B cell (primary cell): ENCODE measurements at regions not wholly inside any gene's neighbourhood (a gene's known extent, or its start where the extent isn't known, plus 50 kb on each side); places are given as distances from the start of the nearest gene placed in this dataset.

ENCODE experiments used
- ATAC-seq: fragments of 200-7000 bp; cut with Tn5 transposase; one replicate; pipeline ENCODE4 v1.10.0; 2021; ENCODE audit warnings: low read depth, mild to moderate bottlenecking, moderate number of reproducible peaks, moderate library complexity
- CTCF ChIA-PET: fragments of 350-600 bp; sonication (Branson Sonifier 250); formaldehyde crosslinking; loops from one replicate; lab custom pipeline; 2021; ENCODE audit warnings: antibody characterized with exemption, inconsistent platforms; lab: Charles Lee
- POLR2A ChIA-PET: fragments of 350-600 bp; sonication (Branson Sonifier 250); formaldehyde crosslinking; loops from one replicate; lab custom pipeline; 2021; ENCODE audit warnings: antibody characterized with exemption; lab: Charles Lee
- DNase-seq: peaks from one replicate; pipeline ENCODE4 v3.0.0; 2013
- H2AFZ ChIP-seq: 2 replicates; pipeline ENCODE4 v1.6.1; 2012; ENCODE audit warnings: mild to moderate bottlenecking, low read depth, low read length; ENCODE audit not compliant: insufficient read depth, poor library complexity, severe bottlenecking
- H3K27ac ChIP-seq, 2 donors: 1 replicate in 1 of 2; 2 replicates in 1 of 2; pipeline ENCODE4 v1.5.1; 2012 to 2013; ENCODE audit warnings: low read length in 2 of 2, mild to moderate bottlenecking in 2 of 2, moderate library complexity in 1 of 2
- H3K27me3 ChIP-seq, 4 experiments: fragments of 200-600 bp in 1 of 4; sonication (generic) in 1 of 4; replicated peaks in 1 of 4; 1 replicate in 2 of 4; 2 replicates in 2 of 4; pipeline versions ENCODE4 v1.6.1 to v1.7.0; 2013 to 2016; ENCODE audit warnings: low read length in 3 of 4, mild to moderate bottlenecking in 2 of 4, mixed read lengths in 1 of 4, moderate library complexity in 1 of 4; ENCODE audit not compliant: insufficient read depth in 4 of 4, control insufficient read depth in 3 of 4; ENCODE audit errors: control extremely low read depth in 1 of 4
- H3K36me3 ChIP-seq, 2 experiments: replicated peaks in 1 of 2; 1 replicate in 1 of 2; 2 replicates in 1 of 2; pipeline versions ENCODE4 v1.6.1 to v1.7.1; 2013; ENCODE audit warnings: low read length in 1 of 2; ENCODE audit not compliant: insufficient read depth in 2 of 2, control insufficient read depth in 1 of 2; ENCODE audit errors: control extremely low read depth in 1 of 2, extremely low read depth in 1 of 2
- H3K4me1 ChIP-seq, 2 donors: fragments of 200-600 bp in 1 of 2; sonication (generic) in 1 of 2; 1 replicate in 1 of 2; 2 replicates in 1 of 2; pipeline versions ENCODE4 v1.5.1 to v1.6.1; 2013 to 2017; ENCODE audit warnings: low read length in 2 of 2; ENCODE audit not compliant: control insufficient read depth in 2 of 2, insufficient read depth in 2 of 2
- H3K4me2 ChIP-seq: replicated peaks from 2 replicates; pipeline ENCODE3; 2012; ENCODE audit warnings: mild to moderate bottlenecking, low read depth, low read length; ENCODE audit not compliant: poor library complexity, severe bottlenecking
- H3K4me3 ChIP-seq, 5 experiments: fragments of 200-600 bp in 1 of 5; sonication (generic) in 1 of 5; 1 replicate in 3 of 5; 2 replicates in 2 of 5; pipeline versions ENCODE4 v1.5.1 to v1.7.0; 2011 to 2016; ENCODE audit warnings: low read length in 4 of 5, mild to moderate bottlenecking in 4 of 5, low read depth in 2 of 5, control low read depth in 1 of 5, moderate library complexity in 1 of 5; ENCODE audit not compliant: insufficient read depth in 1 of 5; ENCODE audit errors: control extremely low read depth in 1 of 5, extremely low read depth in 1 of 5
- H3K79me2 ChIP-seq: fragments of 200-600 bp; sonication (generic); one replicate; pipeline ENCODE4 v1.6.0; 2016; ENCODE audit warnings: low read length; ENCODE audit not compliant: control insufficient read depth, insufficient read depth
- H3K9ac ChIP-seq: fragments of 200-600 bp; sonication (generic); 2 replicates; pipeline ENCODE4 v1.6.1; 2017; ENCODE audit warnings: mild to moderate bottlenecking, low read length, moderate library complexity
- H3K9me3 ChIP-seq, 3 donors: one replicate each; pipeline versions ENCODE4 v1.6.1 to v1.7.1; 2013; ENCODE audit warnings: low read length in 2 of 3; ENCODE audit not compliant: control insufficient read depth in 2 of 3, insufficient read depth in 1 of 3; ENCODE audit errors: control extremely low read depth in 1 of 3
- H4K20me1 ChIP-seq: 2 replicates; pipeline ENCODE4 v1.6.0; 2012; ENCODE audit warnings: mild to moderate bottlenecking, low read length; ENCODE audit not compliant: insufficient read depth, control insufficient read depth, poor library complexity, severe bottlenecking
- H3K27ac Mint-ChIP-seq: one replicate; pipeline ENCODE4 v1.8.0; 2021; ENCODE audit warnings: mixed read lengths
- H3K27me3 Mint-ChIP-seq: one replicate; pipeline ENCODE4 v1.8.0; 2021; ENCODE audit warnings: mixed read lengths
- H3K4me1 Mint-ChIP-seq: one replicate; pipeline ENCODE4 v1.8.0; 2021; ENCODE audit warnings: mixed read lengths
- H3K4me3 Mint-ChIP-seq: one replicate; pipeline ENCODE4 v1.8.0; 2021; ENCODE audit warnings: mixed read lengths
- H3K9me3 Mint-ChIP-seq: one replicate; pipeline ENCODE4 v1.8.0; 2022; ENCODE audit warnings: mixed read lengths; ENCODE audit not compliant: insufficient read depth
- CTCF ChIP-seq: fragments of 200-600 bp; IDR thresholded peaks from one replicate; pipeline ENCODE4 v1.8.0; 2022; ENCODE audit warnings: antibody characterized with exemption, mild to moderate bottlenecking
- EZH2 ChIP-seq: IDR thresholded peaks from 2 replicates; pipeline ENCODE4 v1.6.1; 2012; ENCODE audit warnings: borderline replicate concordance, low read depth, mild to moderate bottlenecking, moderate library complexity, low read length; ENCODE audit not compliant: insufficient read depth, poor library complexity, severe bottlenecking
- WGBS: methylation state at CpG from one replicate; pipeline ENCODE4 v1.1.5; 2013; ENCODE audit warnings: missing lambda C conversion rate; ENCODE audit not compliant: insufficient coverage; 5-methylcytosine and 5-hydroxymethylcytosine counted together
- intact Hi-C: fragments of 100-400 bp; cut with micrococcal nuclease; formaldehyde crosslinking; loops from one replicate; pipeline ENCODE4 v1.10.0; 2022

- ATAC-seq (no peak), DNase-seq (no peak)
- 100% methylated on average over 5 of the region's 5 CpGs for WGBS
Observed at GRCh38 chr18:50473881-50474280, 86.0 kb upstream of the MAPK4 start.

GRCh38 chr18:50475538-50476193 lies 84.2 kb upstream of the MAPK4 start:
- intact Hi-C loops: no loop called here
- H3K9me3 ChIP-seq: peaks cover 0 to 4% (median 0%) of the 10 kb centered on the region in 3 donors
- WGBS: 87% methylated on average over 3 of the region's 4 CpGs
- no peak for ATAC-seq
- H3K79me2 ChIP-seq: no peaks in the 10 kb centered on the region
- H3K36me3 ChIP-seq: no peaks in the 10 kb centered on the region
- no peak for DNase-seq
- Mint-ChIP-seq H3K27ac (no peak overlapping the region), H3K4me3 (no peak overlapping the region), H3K27me3 (peaks cover 41% of the 10 kb centered on the region), H3K4me1 (no peaks in the 10 kb centered on the region), H3K9me3 (no peaks in the 10 kb centered on the region)
- H4K20me1 ChIP-seq: no peaks in the 10 kb centered on the region
- no peak overlapping the region for H3K27ac ChIP-seq
- CTCF ChIA-PET: no interaction called here
- no peak overlapping the region for H3K4me3 ChIP-seq
- POLR2A ChIA-PET: no interaction called here
- no peaks in the 10 kb centered on the region for H3K4me1 ChIP-seq
- H3K9ac ChIP-seq: no peak overlapping the region
- H2AFZ ChIP-seq: no peak overlapping the region
- H3K4me2 ChIP-seq: no peak overlapping the region
- TF ChIP-seq CTCF: no peak
- TF ChIP-seq EZH2: no peak
- H3K27me3 ChIP-seq: no peaks in the 10 kb centered on the region

More at GRCh38 chr18:50473881-50474280, 86.0 kb upstream of the MAPK4 start:
- Mint-ChIP-seq H3K27ac (no peak overlapping the region), H3K9me3 (no peaks in the 10 kb centered on the region), H3K4me1 (no peaks in the 10 kb centered on the region), H3K4me3 (no peak overlapping the region), H3K27me3 (peaks cover 41% of the 10 kb centered on the region)
- POLR2A ChIA-PET: no interaction called here
- CTCF ChIA-PET: no interaction called here
- H3K4me1 ChIP-seq: no peaks in the 10 kb centered on the region
- intact Hi-C loops: no loop called here
- H3K4me3 ChIP-seq: no peak overlapping the region
- H4K20me1 ChIP-seq: no peaks in the 10 kb centered on the region
- H3K36me3 ChIP-seq: no peaks in the 10 kb centered on the region
- no peak overlapping the region for H2AFZ ChIP-seq
- no peak overlapping the region for H3K9ac ChIP-seq
- peaks cover 0 to 4% (median 0%) of the 10 kb centered on the region in 3 donors for H3K9me3 ChIP-seq
- TF ChIP-seq CTCF (no peak), EZH2 (no peak)
- H3K27ac ChIP-seq: no peak overlapping the region
- H3K27me3 ChIP-seq: no peaks in the 10 kb centered on the region
- H3K79me2 ChIP-seq: no peaks in the 10 kb centered on the region
- H3K4me2 ChIP-seq: no peak overlapping the region
